Upper lobe of right lung (tissue), 1 donor: ENCODE measurements at regions not wholly inside any gene's neighbourhood (a gene's known extent, or its start where the extent isn't known, plus 50 kb on each side); places are given as distances from the start of the nearest gene placed in this dataset.

ENCODE experiments used
- ATAC-seq: fragments of 200-7000 bp; cut with Tn5 transposase; one replicate; pipeline ENCODE4 v1.9.1; 2020; ENCODE audit warnings: mild to moderate bottlenecking, moderate library complexity
- DNase-seq: peaks from one replicate; pipeline ENCODE4 v3.0.0-alpha.2; 2020
- H3K27ac ChIP-seq: fragments of 200-600 bp; one replicate; pipeline ENCODE4 v1.8.0; 2022
- H3K27me3 ChIP-seq: fragments of 200-600 bp; one replicate; pipeline ENCODE4 v1.8.0; 2022; ENCODE audit warnings: mild to moderate bottlenecking
- H3K36me3 ChIP-seq: fragments of 200-600 bp; one replicate; pipeline ENCODE4 v1.8.0; 2022
- H3K4me1 ChIP-seq: fragments of 200-600 bp; one replicate; pipeline ENCODE4 v1.8.0; 2022
- H3K4me3 ChIP-seq: fragments of 200-600 bp; one replicate; pipeline ENCODE4 v1.8.0; 2022; ENCODE audit warnings: mild to moderate bottlenecking
- H3K9me3 ChIP-seq: fragments of 200-600 bp; one replicate; pipeline ENCODE4 v1.8.0; 2022
- intact Hi-C: fragments of 100-400 bp; cut with DNase I; formaldehyde crosslinking; loops from one replicate; pipeline ENCODE4 v1.11.0; 2022
- TF ChIP-seq, protein P1 (sequence below): fragments of 200-600 bp; IDR thresholded peaks from one replicate; pipeline ENCODE4 v1.8.0; 2022; ENCODE audit warnings: antibody characterized with exemption
- donor health status: DM: no; HTN: yes; CAD: no; lungs with severe emphysema.

DNA sequence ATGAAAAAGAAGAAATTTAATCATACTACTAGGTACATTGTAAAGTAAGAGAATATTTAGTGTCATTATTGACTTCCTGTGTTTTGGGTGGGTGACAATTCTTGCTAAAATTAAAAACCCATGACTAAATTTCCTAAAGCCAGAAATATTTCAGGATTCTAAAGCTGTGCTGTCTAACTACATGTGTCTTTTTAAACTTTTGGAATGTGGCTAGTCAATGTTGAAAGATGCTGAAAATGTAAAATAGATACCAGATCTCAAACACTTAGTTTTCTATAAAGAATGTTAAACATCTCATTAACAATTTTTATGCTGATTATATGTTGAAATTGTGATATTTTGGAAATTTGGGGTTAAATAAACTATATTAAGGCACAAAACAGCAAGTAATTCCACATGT lies 308.9 kb upstream of the TMCO5A start:
- intact Hi-C loops = no loop called here
- no peak overlapping the region for H3K4me3 ChIP-seq
- no peaks in the 10 kb centered on the region for H3K4me1 ChIP-seq
- H3K36me3 ChIP-seq = no peaks in the 10 kb centered on the region
- H3K9me3 ChIP-seq = no peaks in the 10 kb centered on the region
- ATAC-seq (no peak), DNase-seq (no peak)
- no peak overlapping the region for H3K27ac ChIP-seq
- no peaks in the 10 kb centered on the region for H3K27me3 ChIP-seq
- TF ChIP-seq, protein P1, sequence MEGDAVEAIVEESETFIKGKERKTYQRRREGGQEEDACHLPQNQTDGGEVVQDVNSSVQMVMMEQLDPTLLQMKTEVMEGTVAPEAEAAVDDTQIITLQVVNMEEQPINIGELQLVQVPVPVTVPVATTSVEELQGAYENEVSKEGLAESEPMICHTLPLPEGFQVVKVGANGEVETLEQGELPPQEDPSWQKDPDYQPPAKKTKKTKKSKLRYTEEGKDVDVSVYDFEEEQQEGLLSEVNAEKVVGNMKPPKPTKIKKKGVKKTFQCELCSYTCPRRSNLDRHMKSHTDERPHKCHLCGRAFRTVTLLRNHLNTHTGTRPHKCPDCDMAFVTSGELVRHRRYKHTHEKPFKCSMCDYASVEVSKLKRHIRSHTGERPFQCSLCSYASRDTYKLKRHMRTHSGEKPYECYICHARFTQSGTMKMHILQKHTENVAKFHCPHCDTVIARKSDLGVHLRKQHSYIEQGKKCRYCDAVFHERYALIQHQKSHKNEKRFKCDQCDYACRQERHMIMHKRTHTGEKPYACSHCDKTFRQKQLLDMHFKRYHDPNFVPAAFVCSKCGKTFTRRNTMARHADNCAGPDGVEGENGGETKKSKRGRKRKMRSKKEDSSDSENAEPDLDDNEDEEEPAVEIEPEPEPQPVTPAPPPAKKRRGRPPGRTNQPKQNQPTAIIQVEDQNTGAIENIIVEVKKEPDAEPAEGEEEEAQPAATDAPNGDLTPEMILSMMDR = no peak

DNA sequence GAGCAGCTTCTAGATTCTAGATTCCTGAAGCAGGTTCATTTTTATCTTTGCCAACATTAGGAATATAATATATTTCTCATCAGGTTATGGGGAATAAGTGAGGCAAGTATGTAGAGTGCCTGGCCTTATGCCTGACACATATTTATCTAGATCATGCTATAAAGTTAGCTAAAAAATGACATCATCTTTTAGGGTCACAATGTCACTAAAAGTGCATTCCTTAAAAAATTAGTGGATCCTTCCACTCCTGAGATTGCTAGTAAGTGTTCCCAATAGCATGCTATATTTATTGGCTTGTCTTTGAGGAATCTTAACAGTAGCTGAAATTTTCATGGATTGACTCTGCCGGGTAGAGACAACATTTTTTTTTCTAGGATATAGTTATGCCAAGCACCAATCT lies 305.9 kb upstream of the TMCO5A start:
- ATAC-seq = no peak
- no peak for DNase-seq
- no peaks in the 10 kb centered on the region for H3K36me3 ChIP-seq

DNA sequence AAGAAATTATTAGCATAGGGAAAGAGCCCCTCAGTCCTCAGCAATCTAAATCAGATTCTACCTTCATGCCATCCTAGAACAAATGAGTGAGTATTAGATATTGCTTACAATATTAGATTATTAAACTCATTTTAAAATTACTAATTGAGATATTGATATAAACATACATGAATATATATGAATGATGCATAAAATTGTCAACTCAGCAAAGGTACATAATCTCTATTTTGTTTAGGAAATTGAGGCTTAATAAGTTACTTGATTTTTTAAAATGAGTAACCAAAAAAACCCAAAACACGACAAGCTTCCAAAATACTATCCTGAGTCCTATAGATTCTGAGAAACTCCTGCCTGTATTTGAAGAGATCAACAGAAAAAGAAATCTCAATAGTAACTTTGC lies 297.7 kb upstream of the TMCO5A start:
- DNase-seq = no peak
- no peak for ATAC-seq

More for the DNA sequence above, 305.9 kb upstream of the TMCO5A start:
- Histone ChIP-seq H3K27me3 (no peaks in the 10 kb centered on the region), H3K4me1 (no peaks in the 10 kb centered on the region), H3K9me3 (no peaks in the 10 kb centered on the region), H3K27ac (no peak overlapping the region), H3K4me3 (no peak overlapping the region)
- intact Hi-C loops = no loop called here
- TF ChIP-seq, protein P1 = no peak

DNA sequence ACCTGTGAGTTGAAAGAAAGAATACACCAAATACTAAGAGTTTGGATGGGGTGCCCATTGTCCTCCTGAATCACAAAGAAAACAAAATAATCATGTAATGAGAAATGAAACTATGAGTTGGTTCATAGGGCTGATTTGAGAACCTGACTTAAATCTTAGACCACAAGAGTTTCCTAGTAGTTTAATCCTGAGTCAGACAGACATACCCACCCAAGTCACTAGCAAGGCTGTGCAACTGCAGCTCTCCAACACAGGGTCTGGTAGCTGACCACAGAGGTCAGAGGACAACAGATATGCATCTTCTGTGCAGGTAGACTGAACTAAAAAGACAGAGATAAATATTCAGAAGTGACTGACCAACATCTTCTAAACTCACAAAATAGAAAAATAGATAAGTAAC lies 296.3 kb upstream of the TMCO5A start:
- DNase-seq (no peak), ATAC-seq (no peak)
- H3K36me3 ChIP-seq = no peaks in the 10 kb centered on the region
- no peak overlapping the region for H3K27ac ChIP-seq
- H3K4me3 ChIP-seq = no peak overlapping the region
- no peaks in the 10 kb centered on the region for H3K9me3 ChIP-seq
- TF ChIP-seq, protein P1 = no peak
- no peaks in the 10 kb centered on the region for H3K27me3 ChIP-seq
- no peaks in the 10 kb centered on the region for H3K4me1 ChIP-seq
- intact Hi-C loops = no loop called here

More for the DNA sequence above, 297.7 kb upstream of the TMCO5A start:
- Histone ChIP-seq H3K9me3 (no peaks in the 10 kb centered on the region), H3K27me3 (no peaks in the 10 kb centered on the region), H3K27ac (no peak overlapping the region), H3K36me3 (no peaks in the 10 kb centered on the region), H3K4me3 (no peak overlapping the region), H3K4me1 (no peaks in the 10 kb centered on the region)
- TF ChIP-seq, protein P1 = no peak
- intact Hi-C loops = no loop called here

DNA sequence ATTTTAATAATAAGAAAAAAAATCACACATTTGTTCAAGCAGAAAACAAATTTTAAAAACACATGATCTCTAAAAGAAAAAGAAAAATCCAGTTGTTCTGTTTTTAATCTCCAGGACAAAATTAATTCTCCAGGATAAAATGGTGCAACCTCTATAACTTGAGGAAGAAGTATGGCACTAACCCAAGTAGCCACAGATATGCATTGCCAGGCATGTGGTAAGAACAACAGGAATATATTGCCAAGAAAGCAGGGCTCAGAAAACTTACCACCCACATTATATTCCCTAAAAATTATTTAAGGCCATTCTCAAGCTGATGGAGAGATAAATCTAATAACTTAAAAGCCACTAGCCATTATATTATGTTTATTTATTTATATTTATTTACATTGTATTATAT lies 295.7 kb upstream of the TMCO5A start:
- Histone ChIP-seq H3K4me3 (no peak overlapping the region), H3K36me3 (no peaks in the 10 kb centered on the region), H3K4me1 (no peaks in the 10 kb centered on the region), H3K9me3 (no peaks in the 10 kb centered on the region), H3K27ac (no peak overlapping the region), H3K27me3 (no peaks in the 10 kb centered on the region)
- ATAC-seq (no peak), DNase-seq (no peak)
- TF ChIP-seq, protein P1 = no peak
- intact Hi-C loops = no loop called here
